ENCODE measurements at regions not wholly inside any gene's neighbourhood (a gene's known extent, or its start where the extent isn't known, plus 50 kb on each side); places are given as distances from the start of the nearest gene placed in this dataset.

- no peak for TF ChIP-seq CTCF (IDR thresholded peaks at IDR 0.05 in 2 of 3, conservative IDR thresholded peaks at IDR 0.05 in 1 of 3; ENCODE audit: borderline replicate concordance in 1 of 3, insufficient read depth in 1 of 3, low read depth in 2 of 3, low read length in 2 of 3)
- TF ChIP-seq REST (IDR thresholded peaks at IDR 0.05; ENCODE audit: low read depth) = no peak
- no peak for TF ChIP-seq RAD21 (IDR thresholded peaks at IDR 0.05; ENCODE audit: low read depth)
- no peak for TF ChIP-seq YY1 (IDR thresholded peaks at IDR 0.05; ENCODE audit: extremely low read depth, insufficient replicate concordance, low read depth, low read length)
- TF ChIP-seq EZH2phosphoT487 (IDR thresholded peaks at IDR 0.05; ENCODE audit: borderline replicate concordance) = no peak
- TF ChIP-seq POLR2AphosphoS5 (IDR thresholded peaks at IDR 0.05; ENCODE audit: low read depth, low read length) = no peak
- TF ChIP-seq SRF (IDR thresholded peaks at IDR 0.05; ENCODE audit: low read depth) = no peak
- no peak for TF ChIP-seq POLR2A (IDR thresholded peaks at IDR 0.05; ENCODE audit: borderline replicate concordance, extremely low read depth, insufficient read depth, insufficient read length)
- no peak for TF ChIP-seq EGR1 (IDR thresholded peaks at IDR 0.05; ENCODE audit: low read depth)
- TF ChIP-seq EZH2 (IDR thresholded peaks at IDR 0.05) = no peak
- no peak for TF ChIP-seq ELF1 (IDR thresholded peaks at IDR 0.05; ENCODE audit: borderline replicate concordance, low read depth)
- no peak for TF ChIP-seq ATF3 (IDR thresholded peaks at IDR 0.05)
Measured at GRCh38 chr9:16325966-16326365, 544.5 kb downstream of the BNC2 start.
